ENCODE measurements at regions not wholly inside any gene's neighbourhood (a gene's known extent, or its start where the extent isn't known, plus 50 kb on each side); places are given as distances from the start of the nearest gene placed in this dataset.

DNA sequence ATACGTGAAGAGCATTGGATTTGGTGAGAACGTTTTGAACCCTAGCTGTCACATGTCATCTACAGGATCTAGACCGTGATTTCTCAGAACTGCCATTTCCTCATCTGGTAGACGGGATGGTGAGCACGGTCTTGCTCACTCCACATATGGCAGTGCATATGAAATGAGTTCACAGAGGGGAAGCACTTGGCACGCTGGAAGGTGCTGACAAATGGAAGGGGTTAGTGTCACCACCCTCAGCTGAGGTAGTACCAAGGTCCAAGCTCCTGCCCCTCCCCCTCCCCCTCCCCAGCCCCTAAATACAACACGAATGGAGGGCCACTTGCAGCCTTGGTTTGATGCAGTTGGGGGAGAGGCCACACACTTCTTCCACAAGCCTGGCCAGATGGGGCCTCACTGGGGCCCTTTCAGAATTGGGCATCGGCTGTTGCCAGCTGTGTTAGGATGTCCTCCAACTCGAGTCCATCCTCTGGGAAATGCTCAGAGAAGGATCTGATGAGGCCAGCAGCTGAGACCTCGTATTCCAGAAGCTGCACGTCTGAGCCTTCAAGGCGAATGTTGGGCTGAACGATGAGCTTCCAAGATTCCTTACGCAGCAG is 322.4 kb downstream of the ANXA1 start:
- 73% methylated on average over 6 of the region's 14 CpGs; no CpG with 5 or more reads in 1 of the 2 experiments for WGBS, 2 experiments (ENCODE audit: extremely low coverage in 2 of 2, insufficient read length in 1 of 2)
- no peak overlapping the region for H3K4ac ChIP-seq (ENCODE audit: low read depth, low read length)
- in situ Hi-C loops (cut with MboI; ENCODE audit: low sequenced_read_pairs) = no loop called here
- H3K9me3 ChIP-seq (ENCODE audit: control insufficient read depth, insufficient read depth, low read length) = peaks cover 23% of the 10 kb centered on the region
- H3K36me3 ChIP-seq (ENCODE audit: control insufficient read depth, insufficient read depth, low read length) = no peaks in the 10 kb centered on the region
- no peak overlapping the region for H2AFZ ChIP-seq (replicated peaks; ENCODE audit: low read length, poor library complexity)
- no peak overlapping the region for H3K56ac ChIP-seq (ENCODE audit: extremely low read depth, insufficient read depth, low read length)
- intact Hi-C loops (cut with micrococcal nuclease) = no loop called here
- H3K4me3 ChIP-seq (ENCODE audit: insufficient read depth, low read depth, low read length) = no peak overlapping the region
- BruUV-seq (replicated peaks) = no TSS peak
- H4K5ac ChIP-seq (ENCODE audit: low read depth, low read length) = no peak overlapping the region
- no peak overlapping the region for H2BK5ac ChIP-seq (ENCODE audit: low read depth, low read length, poor library complexity, severe bottlenecking)
- no peak overlapping the region for H2BK120ac ChIP-seq (ENCODE audit: low read depth, low read length)
- H3K79me1 ChIP-seq (ENCODE audit: low read depth in 1 of 2, low read length in 2 of 2) = no peaks in the 10 kb centered on the region
- H2BK20ac ChIP-seq (ENCODE audit: low read depth, low read length) = no peak overlapping the region
- no peak overlapping the region for H3K4me2 ChIP-seq (ENCODE audit: low read depth, low read length)
- H3K4me1 ChIP-seq (ENCODE audit: control insufficient read depth, insufficient read depth, low read length) = no peaks in the 10 kb centered on the region
- no peak overlapping the region for H2BK15ac ChIP-seq (ENCODE audit: low read depth, low read length)
- CTCF ChIA-PET = no interaction called here
- no peaks in the 10 kb centered on the region for H3K9me1 ChIP-seq (ENCODE audit: insufficient read depth, low read length)
- dilution Hi-C loops (cut with HindIII; ENCODE audit: low sequenced_read_pairs, unreplicated experiment) = no loop called here
- no peak overlapping the region for H2AK9ac ChIP-seq (replicated peaks; ENCODE audit: low read depth, low read length, poor library complexity)
- POLR2A ChIA-PET (ENCODE audit: unreplicated experiment) = no interaction called here
- ATAC-seq (ENCODE audit: low read depth) (no peak), DNase-seq (no peak)
- no peaks in the 10 kb centered on the region for H4K20me1 ChIP-seq (ENCODE audit: insufficient read depth, low read length)
- no peak overlapping the region for H4K8ac ChIP-seq (ENCODE audit: low read depth in 2 of 2, low read length in 2 of 2)
- H3K9ac ChIP-seq (ENCODE audit: low read depth, low read length) = no peak overlapping the region
- no peak overlapping the region for H3K27ac ChIP-seq (ENCODE audit: insufficient read depth, low read length)
- no peaks in the 10 kb centered on the region for H3K27me3 ChIP-seq (ENCODE audit: control insufficient read depth, insufficient read depth, low read length)
- H3K18ac ChIP-seq (ENCODE audit: low read depth, low read length) = no peak overlapping the region
- no peak for TF ChIP-seq SMC3 (IDR thresholded peaks at IDR 0.05; ENCODE audit: low read depth, low read length)
- TF ChIP-seq RFX5 (IDR thresholded peaks at IDR 0.05; ENCODE audit: low read depth, low read length) = no peak
- TF ChIP-seq MAFK (IDR thresholded peaks at IDR 0.05; ENCODE audit: low read depth, low read length) = no peak
- TF ChIP-seq CEBPB (IDR thresholded peaks at IDR 0.05; ENCODE audit: low read depth, low read length) = no peak
- no peak for TF ChIP-seq NFE2L2 (IDR thresholded peaks at IDR 0.05; ENCODE audit: low read depth, low read length)
- TF ChIP-seq FOS (IDR thresholded peaks at IDR 0.05; ENCODE audit: low read depth, low read length) = no peak
- TF ChIP-seq ELK1 (IDR thresholded peaks at IDR 0.05; ENCODE audit: borderline replicate concordance, low read depth, low read length) = no peak
- TF ChIP-seq, protein P1, sequence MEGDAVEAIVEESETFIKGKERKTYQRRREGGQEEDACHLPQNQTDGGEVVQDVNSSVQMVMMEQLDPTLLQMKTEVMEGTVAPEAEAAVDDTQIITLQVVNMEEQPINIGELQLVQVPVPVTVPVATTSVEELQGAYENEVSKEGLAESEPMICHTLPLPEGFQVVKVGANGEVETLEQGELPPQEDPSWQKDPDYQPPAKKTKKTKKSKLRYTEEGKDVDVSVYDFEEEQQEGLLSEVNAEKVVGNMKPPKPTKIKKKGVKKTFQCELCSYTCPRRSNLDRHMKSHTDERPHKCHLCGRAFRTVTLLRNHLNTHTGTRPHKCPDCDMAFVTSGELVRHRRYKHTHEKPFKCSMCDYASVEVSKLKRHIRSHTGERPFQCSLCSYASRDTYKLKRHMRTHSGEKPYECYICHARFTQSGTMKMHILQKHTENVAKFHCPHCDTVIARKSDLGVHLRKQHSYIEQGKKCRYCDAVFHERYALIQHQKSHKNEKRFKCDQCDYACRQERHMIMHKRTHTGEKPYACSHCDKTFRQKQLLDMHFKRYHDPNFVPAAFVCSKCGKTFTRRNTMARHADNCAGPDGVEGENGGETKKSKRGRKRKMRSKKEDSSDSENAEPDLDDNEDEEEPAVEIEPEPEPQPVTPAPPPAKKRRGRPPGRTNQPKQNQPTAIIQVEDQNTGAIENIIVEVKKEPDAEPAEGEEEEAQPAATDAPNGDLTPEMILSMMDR (conservative IDR thresholded peaks at IDR 0.05; ENCODE audit: low read depth, low read length) = no peak
- TF ChIP-seq RAD21 (IDR thresholded peaks at IDR 0.05; ENCODE audit: low read length) = no peak
- no peak for TF ChIP-seq BHLHE40 (IDR thresholded peaks at IDR 0.05; ENCODE audit: low read depth, low read length)
- TF ChIP-seq MXI1 (IDR thresholded peaks at IDR 0.05; ENCODE audit: borderline replicate concordance, low read depth, low read length) = no peak
- TF ChIP-seq, protein P2, sequence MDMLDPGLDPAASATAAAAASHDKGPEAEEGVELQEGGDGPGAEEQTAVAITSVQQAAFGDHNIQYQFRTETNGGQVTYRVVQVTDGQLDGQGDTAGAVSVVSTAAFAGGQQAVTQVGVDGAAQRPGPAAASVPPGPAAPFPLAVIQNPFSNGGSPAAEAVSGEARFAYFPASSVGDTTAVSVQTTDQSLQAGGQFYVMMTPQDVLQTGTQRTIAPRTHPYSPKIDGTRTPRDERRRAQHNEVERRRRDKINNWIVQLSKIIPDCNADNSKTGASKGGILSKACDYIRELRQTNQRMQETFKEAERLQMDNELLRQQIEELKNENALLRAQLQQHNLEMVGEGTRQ (IDR thresholded peaks at IDR 0.05; ENCODE audit: low read depth, low read length) = no peak
- TF ChIP-seq MAZ (IDR thresholded peaks at IDR 0.05; ENCODE audit: borderline replicate concordance, low read depth, low read length) = no peak
- no peak overlapping the region for H2AK5ac ChIP-seq (ENCODE audit: low read depth, low read length)
- no peak overlapping the region for H4K91ac ChIP-seq (ENCODE audit: insufficient read depth, low read depth, low read length)
- H3K23ac ChIP-seq (ENCODE audit: low read depth, low read length) = no peak overlapping the region
- no peak overlapping the region for H3K14ac ChIP-seq (replicated peaks; ENCODE audit: low read depth, low read length)

Measured in IMR-90 (cell line).